ENCODE measurements at regions not wholly inside any gene's neighbourhood (a gene's known extent, or its start where the extent isn't known, plus 50 kb on each side); places are given as distances from the start of the nearest gene placed in this dataset.

DNA sequence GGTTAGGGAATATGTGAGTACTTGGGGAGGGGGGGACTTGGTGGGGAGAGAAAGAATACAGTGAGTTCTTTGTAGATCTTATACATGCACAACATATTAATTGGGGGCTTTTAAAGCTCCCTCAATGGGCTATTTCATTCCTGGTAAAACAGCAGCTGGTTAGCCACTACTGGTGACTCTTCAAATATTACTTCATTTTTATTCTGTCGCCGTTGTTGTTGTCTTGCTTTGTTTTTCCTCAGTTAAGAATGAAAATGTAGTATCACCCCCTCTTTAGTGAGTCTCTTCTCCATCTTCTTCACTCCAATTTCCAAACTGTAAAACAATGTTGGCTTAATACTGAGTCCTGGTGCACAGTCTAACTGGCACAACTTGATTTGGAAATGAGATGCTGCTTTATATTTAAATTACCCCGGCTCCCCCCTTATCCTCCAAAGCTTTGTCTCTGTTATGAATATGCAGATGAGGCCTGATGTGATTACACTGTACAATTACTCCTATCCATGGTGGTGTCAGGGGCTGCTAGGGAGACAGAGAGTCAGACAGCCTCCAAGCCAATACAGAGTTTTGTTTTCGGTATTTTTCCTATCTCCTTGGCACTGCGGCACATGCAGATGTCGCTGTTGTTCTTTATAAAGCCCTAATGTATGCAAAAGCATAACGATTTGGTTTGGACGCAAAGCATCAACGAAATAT lies 256.9 kb upstream of the PMFBP1 start:
- 0 out of 2 replicates have a peak, but pooled peaks cover 3% of the 10 kb centered on the region for H3K4me1 ChIP-seq (ENCODE audit: control insufficient read depth, low read length)
- H3K9me3 ChIP-seq (ENCODE audit: control insufficient read depth, insufficient read depth, low read length), result peaks cover 8% of the 10 kb centered on the region

DNA sequence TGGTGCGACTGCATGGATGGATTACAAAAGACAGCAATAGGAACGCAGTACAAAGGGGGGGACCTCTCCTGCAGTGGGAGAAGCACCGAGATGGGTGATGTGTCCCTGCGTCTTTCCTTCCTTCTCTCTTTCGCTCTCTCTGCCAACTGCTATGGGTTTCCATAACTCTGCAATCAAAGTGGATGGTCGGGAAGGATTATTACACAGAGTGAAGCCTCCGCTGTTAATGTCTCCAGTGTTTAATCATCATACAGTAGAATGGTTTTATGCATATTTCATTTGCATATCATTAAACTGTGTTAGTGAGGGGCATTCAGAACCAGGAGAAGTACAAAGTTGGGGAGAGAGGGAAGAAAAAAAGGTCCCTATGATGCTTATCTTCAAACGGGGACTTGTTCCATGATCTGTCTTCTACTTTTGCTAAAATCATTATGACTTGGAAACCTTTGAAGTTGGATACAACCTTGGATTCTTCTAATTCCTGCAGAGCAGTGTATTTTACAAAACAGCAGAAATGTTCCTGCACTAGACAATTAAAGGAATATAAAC lies 255.9 kb upstream of the PMFBP1 start:
- H3F3A ChIP-seq (ENCODE audit: control insufficient read depth, insufficient read depth), result no peaks in the 10 kb centered on the region
- TF ChIP-seq, protein P1, sequence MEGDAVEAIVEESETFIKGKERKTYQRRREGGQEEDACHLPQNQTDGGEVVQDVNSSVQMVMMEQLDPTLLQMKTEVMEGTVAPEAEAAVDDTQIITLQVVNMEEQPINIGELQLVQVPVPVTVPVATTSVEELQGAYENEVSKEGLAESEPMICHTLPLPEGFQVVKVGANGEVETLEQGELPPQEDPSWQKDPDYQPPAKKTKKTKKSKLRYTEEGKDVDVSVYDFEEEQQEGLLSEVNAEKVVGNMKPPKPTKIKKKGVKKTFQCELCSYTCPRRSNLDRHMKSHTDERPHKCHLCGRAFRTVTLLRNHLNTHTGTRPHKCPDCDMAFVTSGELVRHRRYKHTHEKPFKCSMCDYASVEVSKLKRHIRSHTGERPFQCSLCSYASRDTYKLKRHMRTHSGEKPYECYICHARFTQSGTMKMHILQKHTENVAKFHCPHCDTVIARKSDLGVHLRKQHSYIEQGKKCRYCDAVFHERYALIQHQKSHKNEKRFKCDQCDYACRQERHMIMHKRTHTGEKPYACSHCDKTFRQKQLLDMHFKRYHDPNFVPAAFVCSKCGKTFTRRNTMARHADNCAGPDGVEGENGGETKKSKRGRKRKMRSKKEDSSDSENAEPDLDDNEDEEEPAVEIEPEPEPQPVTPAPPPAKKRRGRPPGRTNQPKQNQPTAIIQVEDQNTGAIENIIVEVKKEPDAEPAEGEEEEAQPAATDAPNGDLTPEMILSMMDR (IDR thresholded peaks at IDR 0.05; ENCODE audit: low read depth, low read length, poor library complexity, severe bottlenecking), result no peak
- no peak for TF ChIP-seq EZH2phosphoT487 (IDR thresholded peaks at IDR 0.05; ENCODE audit: borderline replicate concordance, low read length)
- no peaks in the 10 kb centered on the region for H3K9me2 ChIP-seq (replicated peaks; ENCODE audit: control insufficient read depth, low read length)
- no peaks in the 10 kb centered on the region for H4K20me1 ChIP-seq (ENCODE audit: control insufficient read depth, insufficient read depth, low read depth, low read length)
- H3K4me3 ChIP-seq (ENCODE audit: low read length), result no peak overlapping the region
- H3K27me3 ChIP-seq (ENCODE audit: control insufficient read depth, low read length), result no peaks in the 10 kb centered on the region
- H3K9me3 ChIP-seq (ENCODE audit: control insufficient read depth, insufficient read depth, low read length), result peaks cover 6% of the 10 kb centered on the region; the same call in 1 of the 2 replicates
- no peak overlapping the region for H3K27ac ChIP-seq (ENCODE audit: low read depth, low read length)
- 0 out of 2 replicates have a peak, but pooled peaks cover 3% of the 10 kb centered on the region for H3K4me1 ChIP-seq (ENCODE audit: control insufficient read depth, low read length)
- H3K36me3 ChIP-seq (ENCODE audit: control insufficient read depth, low read length), result peaks cover 3% of the 10 kb centered on the region; the same call in 1 of the 2 replicates
- H3K79me2 ChIP-seq (ENCODE audit: control insufficient read depth, low read length), result no peaks in the 10 kb centered on the region
- H3K4me2 ChIP-seq (ENCODE audit: low read length), result no peak overlapping the region

More for the DNA sequence above, 256.9 kb upstream of the PMFBP1 start:
- Histone ChIP-seq H3K4me3 (ENCODE audit: low read length) (no peak overlapping the region), H3K36me3 (ENCODE audit: control insufficient read depth, low read length) (peaks cover 3% of the 10 kb centered on the region; the same call in 1 of the 2 replicates), H3K27me3 (ENCODE audit: control insufficient read depth, low read length) (no peaks in the 10 kb centered on the region), H3K79me2 (ENCODE audit: control insufficient read depth, low read length) (no peaks in the 10 kb centered on the region), H3K4me2 (ENCODE audit: low read length) (no peak overlapping the region), H3K9me2 (replicated peaks; ENCODE audit: control insufficient read depth, low read length) (no peaks in the 10 kb centered on the region), H3K27ac (ENCODE audit: low read depth, low read length) (no peak overlapping the region), H4K20me1 (ENCODE audit: control insufficient read depth, insufficient read depth, low read depth, low read length) (no peaks in the 10 kb centered on the region), H3F3A (ENCODE audit: control insufficient read depth, insufficient read depth) (no peaks in the 10 kb centered on the region)
- TF ChIP-seq EZH2phosphoT487 (IDR thresholded peaks at IDR 0.05; ENCODE audit: borderline replicate concordance, low read length), result no peak

DNA sequence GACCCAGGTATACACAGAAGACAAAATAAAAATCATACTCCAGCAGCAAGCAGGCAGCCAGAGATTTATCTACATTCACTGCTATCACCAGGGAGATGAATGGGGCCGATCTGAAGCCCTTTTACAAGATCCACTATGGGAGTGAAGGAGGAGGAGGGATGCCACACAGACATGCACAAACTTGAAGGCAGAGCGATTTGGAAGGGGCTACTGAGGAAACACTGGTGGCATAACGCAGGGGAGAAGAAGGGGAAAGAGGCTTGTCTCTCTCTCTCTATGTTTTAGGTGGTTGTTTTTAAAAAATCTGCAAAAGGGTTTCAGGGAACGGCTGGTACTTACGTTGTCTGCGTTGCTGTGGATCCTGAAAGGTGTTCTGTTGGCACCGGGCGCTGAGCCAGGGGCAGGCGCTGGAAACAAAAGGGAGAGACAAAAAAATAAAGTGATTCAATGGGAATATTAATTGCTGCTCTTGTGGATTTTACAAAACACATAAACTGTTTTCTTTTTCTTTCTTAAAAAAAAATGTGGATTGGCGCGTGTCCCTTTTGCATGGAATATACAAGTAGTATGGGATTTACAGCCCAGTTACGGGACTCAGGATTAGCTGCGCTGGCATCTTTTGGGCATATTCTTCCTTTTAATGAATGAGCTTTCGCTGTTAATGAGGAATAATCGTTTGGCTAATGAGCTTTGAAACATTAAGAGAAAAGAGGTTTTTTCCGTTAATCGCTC lies 255.3 kb upstream of the PMFBP1 start:
- Histone ChIP-seq H3K9me3 (ENCODE audit: control insufficient read depth, insufficient read depth, low read length) (peaks cover 10% of the 10 kb centered on the region; the same call in 1 of the 2 replicates), H3K9me2 (replicated peaks; ENCODE audit: control insufficient read depth, low read length) (no peaks in the 10 kb centered on the region), H3K27me3 (ENCODE audit: control insufficient read depth, low read length) (no peaks in the 10 kb centered on the region), H3K4me1 (ENCODE audit: control insufficient read depth, low read length) (0 out of 2 replicates have a peak, but pooled peaks cover 3% of the 10 kb centered on the region), H4K20me1 (ENCODE audit: control insufficient read depth, insufficient read depth, low read depth, low read length) (no peaks in the 10 kb centered on the region), H3K4me3 (ENCODE audit: low read length) (no peak overlapping the region), H3F3A (ENCODE audit: control insufficient read depth, insufficient read depth) (no peaks in the 10 kb centered on the region), H3K27ac (ENCODE audit: low read depth, low read length) (no peak overlapping the region), H3K36me3 (ENCODE audit: control insufficient read depth, low read length) (peaks cover 3% of the 10 kb centered on the region; the same call in 1 of the 2 replicates), H3K79me2 (ENCODE audit: control insufficient read depth, low read length) (no peaks in the 10 kb centered on the region), H3K4me2 (ENCODE audit: low read length) (no peak overlapping the region)
- TF ChIP-seq, protein P1 (IDR thresholded peaks at IDR 0.05; ENCODE audit: low read depth, low read length, poor library complexity, severe bottlenecking), result no peak
- TF ChIP-seq EZH2phosphoT487 (IDR thresholded peaks at IDR 0.05; ENCODE audit: borderline replicate concordance, low read length), result no peak

Measured in DOHH2 (cell line).